ENCODE measurements at regions not wholly inside any gene's neighbourhood (a gene's known extent, or its start where the extent isn't known, plus 50 kb on each side); places are given as distances from the start of the nearest gene placed in this dataset.

DNA sequence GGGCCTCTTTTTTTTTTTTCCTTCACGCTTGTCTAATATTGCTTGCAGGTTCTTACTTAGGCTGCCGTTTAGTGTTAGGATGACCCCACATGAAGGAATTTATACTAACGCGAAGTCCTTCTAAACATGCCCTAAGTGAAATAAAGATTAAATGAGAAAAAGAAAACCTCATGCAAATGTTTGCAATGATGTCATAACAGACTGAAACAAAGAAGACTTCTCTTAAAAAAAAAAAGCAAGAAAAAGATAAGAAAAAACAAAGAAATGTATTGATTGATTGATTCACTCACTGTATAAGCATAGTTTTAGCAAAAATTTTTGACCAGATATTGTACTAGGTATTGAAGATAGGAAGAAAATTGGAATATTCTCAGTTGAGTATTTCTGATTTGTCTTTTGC lies 418.2 kb downstream of the IRS2 start (continued):
- TF ChIP-seq, protein P1, sequence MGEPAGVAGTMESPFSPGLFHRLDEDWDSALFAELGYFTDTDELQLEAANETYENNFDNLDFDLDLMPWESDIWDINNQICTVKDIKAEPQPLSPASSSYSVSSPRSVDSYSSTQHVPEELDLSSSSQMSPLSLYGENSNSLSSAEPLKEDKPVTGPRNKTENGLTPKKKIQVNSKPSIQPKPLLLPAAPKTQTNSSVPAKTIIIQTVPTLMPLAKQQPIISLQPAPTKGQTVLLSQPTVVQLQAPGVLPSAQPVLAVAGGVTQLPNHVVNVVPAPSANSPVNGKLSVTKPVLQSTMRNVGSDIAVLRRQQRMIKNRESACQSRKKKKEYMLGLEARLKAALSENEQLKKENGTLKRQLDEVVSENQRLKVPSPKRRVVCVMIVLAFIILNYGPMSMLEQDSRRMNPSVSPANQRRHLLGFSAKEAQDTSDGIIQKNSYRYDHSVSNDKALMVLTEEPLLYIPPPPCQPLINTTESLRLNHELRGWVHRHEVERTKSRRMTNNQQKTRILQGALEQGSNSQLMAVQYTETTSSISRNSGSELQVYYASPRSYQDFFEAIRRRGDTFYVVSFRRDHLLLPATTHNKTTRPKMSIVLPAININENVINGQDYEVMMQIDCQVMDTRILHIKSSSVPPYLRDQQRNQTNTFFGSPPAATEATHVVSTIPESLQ (CRISPR knock-in tag; IDR thresholded peaks at IDR 0.05) = no peak
- TF ChIP-seq, protein P2, sequence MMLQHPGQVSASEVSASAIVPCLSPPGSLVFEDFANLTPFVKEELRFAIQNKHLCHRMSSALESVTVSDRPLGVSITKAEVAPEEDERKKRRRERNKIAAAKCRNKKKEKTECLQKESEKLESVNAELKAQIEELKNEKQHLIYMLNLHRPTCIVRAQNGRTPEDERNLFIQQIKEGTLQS (CRISPR knock-in tag; conservative IDR thresholded peaks at IDR 0.05) = no peak
- TF ChIP-seq EMX1 (CRISPR knock-in tag; IDR thresholded peaks at IDR 0.05) (no peak), MYBL2 (CRISPR knock-in tag; IDR thresholded peaks at IDR 0.05) (no peak), NFYB (CRISPR knock-in tag; conservative IDR thresholded peaks at IDR 0.05; ENCODE audit: low read depth) (no peak)

DNA sequence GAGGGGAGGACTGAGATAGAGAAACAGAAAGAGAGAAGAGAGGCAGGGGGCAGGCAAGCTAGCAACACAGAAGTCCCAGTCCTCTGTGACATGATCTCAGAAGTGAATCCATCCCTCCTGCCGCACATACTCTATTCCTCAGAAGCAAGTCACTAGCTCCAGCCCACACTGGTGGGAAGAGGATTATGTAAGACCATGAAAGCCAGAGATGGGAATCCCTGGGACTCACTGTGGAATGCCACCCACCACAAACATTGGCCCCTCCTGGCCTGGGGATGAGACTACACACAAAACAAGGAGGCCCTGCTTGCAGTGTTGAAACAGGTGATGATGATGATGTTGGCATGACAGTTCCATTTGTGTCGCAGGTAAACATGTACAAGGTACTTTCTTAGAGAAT lies 419.9 kb downstream of the IRS2 start:
- POLR2A ChIA-PET = no interaction called here
- no peak for ATAC-seq
- no peaks in the 10 kb centered on the region for H3K4me1 Mint-ChIP-seq

DNA sequence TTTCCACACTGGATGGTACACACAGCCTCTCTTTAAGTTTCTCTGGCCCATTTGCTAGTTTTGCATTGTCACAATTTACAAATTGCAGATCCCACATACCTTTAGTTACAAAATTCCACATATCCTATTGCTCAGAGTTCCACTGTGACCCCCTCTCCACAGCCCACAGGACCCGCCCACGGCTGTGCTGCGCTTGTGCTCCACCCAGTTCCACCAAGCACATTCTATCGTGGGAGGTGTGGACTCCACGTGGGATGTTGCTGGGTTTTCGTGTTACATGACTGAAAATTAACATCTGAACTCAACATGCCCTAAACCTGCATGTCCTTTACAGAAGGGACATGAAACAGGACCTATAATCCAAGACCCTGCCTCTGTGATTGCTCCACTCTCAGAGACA lies 423.0 kb downstream of the IRS2 start:
- H3K36me3 Mint-ChIP-seq = peaks cover 3% of the 10 kb centered on the region; the same call in 1 of the 2 replicates
- H3K4me1 Mint-ChIP-seq = no peaks in the 10 kb centered on the region
- ChIA-PET CTCF (no interaction called here), POLR2A (no interaction called here)
- DNase-seq (ENCODE audit: low spot score) (no peak), ATAC-seq (no peak)
- no peak overlapping the region for H3K4me3 Mint-ChIP-seq
- H3K27me3 Mint-ChIP-seq (ENCODE audit: low read depth) = no peaks in the 10 kb centered on the region
- H3K27ac Mint-ChIP-seq = no peak overlapping the region
- H3K9me3 Mint-ChIP-seq = peaks cover 20% of the 10 kb centered on the region
- TF ChIP-seq, protein P3, sequence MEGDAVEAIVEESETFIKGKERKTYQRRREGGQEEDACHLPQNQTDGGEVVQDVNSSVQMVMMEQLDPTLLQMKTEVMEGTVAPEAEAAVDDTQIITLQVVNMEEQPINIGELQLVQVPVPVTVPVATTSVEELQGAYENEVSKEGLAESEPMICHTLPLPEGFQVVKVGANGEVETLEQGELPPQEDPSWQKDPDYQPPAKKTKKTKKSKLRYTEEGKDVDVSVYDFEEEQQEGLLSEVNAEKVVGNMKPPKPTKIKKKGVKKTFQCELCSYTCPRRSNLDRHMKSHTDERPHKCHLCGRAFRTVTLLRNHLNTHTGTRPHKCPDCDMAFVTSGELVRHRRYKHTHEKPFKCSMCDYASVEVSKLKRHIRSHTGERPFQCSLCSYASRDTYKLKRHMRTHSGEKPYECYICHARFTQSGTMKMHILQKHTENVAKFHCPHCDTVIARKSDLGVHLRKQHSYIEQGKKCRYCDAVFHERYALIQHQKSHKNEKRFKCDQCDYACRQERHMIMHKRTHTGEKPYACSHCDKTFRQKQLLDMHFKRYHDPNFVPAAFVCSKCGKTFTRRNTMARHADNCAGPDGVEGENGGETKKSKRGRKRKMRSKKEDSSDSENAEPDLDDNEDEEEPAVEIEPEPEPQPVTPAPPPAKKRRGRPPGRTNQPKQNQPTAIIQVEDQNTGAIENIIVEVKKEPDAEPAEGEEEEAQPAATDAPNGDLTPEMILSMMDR (IDR thresholded peaks at IDR 0.05) = no peak
- TF ChIP-seq, protein P2 (CRISPR knock-in tag; conservative IDR thresholded peaks at IDR 0.05) = no peak
- no peak for TF ChIP-seq SMAD3 (CRISPR knock-in tag; IDR thresholded peaks at IDR 0.05; ENCODE audit: borderline replicate concordance)
- TF ChIP-seq TP53 (CRISPR knock-in tag; IDR thresholded peaks at IDR 0.05) = no peak
- TF ChIP-seq FOXJ3 (CRISPR knock-in tag; IDR thresholded peaks at IDR 0.05; ENCODE audit: borderline replicate concordance) = no peak
- no peak for TF ChIP-seq TEAD4 (CRISPR knock-in tag; IDR thresholded peaks at IDR 0.05)
- TF ChIP-seq RELA (CRISPR knock-in tag; IDR thresholded peaks at IDR 0.05; ENCODE audit: borderline replicate concordance) = no peak
- TF ChIP-seq, protein P4, sequence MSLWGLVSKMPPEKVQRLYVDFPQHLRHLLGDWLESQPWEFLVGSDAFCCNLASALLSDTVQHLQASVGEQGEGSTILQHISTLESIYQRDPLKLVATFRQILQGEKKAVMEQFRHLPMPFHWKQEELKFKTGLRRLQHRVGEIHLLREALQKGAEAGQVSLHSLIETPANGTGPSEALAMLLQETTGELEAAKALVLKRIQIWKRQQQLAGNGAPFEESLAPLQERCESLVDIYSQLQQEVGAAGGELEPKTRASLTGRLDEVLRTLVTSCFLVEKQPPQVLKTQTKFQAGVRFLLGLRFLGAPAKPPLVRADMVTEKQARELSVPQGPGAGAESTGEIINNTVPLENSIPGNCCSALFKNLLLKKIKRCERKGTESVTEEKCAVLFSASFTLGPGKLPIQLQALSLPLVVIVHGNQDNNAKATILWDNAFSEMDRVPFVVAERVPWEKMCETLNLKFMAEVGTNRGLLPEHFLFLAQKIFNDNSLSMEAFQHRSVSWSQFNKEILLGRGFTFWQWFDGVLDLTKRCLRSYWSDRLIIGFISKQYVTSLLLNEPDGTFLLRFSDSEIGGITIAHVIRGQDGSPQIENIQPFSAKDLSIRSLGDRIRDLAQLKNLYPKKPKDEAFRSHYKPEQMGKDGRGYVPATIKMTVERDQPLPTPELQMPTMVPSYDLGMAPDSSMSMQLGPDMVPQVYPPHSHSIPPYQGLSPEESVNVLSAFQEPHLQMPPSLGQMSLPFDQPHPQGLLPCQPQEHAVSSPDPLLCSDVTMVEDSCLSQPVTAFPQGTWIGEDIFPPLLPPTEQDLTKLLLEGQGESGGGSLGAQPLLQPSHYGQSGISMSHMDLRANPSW (CRISPR knock-in tag; conservative IDR thresholded peaks at IDR 0.05; ENCODE audit: low read depth) = no peak

More for the DNA sequence above, 419.9 kb downstream of the IRS2 start:
- Mint-ChIP-seq H3K36me3 (peaks cover 3% of the 10 kb centered on the region; the same call in 1 of the 2 replicates), H3K4me3 (no peak overlapping the region), H3K27me3 (ENCODE audit: low read depth) (no peaks in the 10 kb centered on the region), H3K27ac (no peak overlapping the region), H3K9me3 (peaks cover 20% of the 10 kb centered on the region)
- no peak for TF ChIP-seq ZNF219 (CRISPR knock-in tag; IDR thresholded peaks at IDR 0.05; ENCODE audit: borderline replicate concordance)
- CTCF ChIA-PET = no interaction called here
- DNase-seq (ENCODE audit: low spot score) = no peak

DNA sequence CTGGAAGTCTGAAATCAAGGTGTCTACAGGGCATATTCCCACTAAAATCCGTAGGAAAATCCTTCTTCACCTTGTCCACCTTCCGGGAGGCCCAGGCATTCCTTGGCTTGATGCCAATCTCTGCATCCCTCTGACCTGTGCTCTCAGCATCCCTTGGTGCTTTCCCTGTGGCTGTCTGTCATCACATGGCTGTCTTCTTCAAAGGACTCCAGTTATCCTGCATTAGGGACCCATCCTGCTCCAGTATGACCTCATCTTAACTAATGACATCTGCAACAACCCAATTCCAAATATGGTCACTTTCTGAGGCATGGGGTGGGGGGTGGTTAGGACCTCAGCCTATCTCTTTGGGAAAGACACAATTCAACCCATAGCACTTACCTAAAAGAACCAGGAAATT lies 423.8 kb downstream of the IRS2 start:
- no peaks in the 10 kb centered on the region for H3K27me3 Mint-ChIP-seq (ENCODE audit: low read depth)
- POLR2A ChIA-PET = no interaction called here
- peaks cover 3% of the 10 kb centered on the region; the same call in 1 of the 2 replicates for H3K36me3 Mint-ChIP-seq
- peaks cover 20% of the 10 kb centered on the region for H3K9me3 Mint-ChIP-seq
- no peak overlapping the region for H3K27ac Mint-ChIP-seq
- ATAC-seq (no peak), DNase-seq (ENCODE audit: low spot score) (no peak)
- TF ChIP-seq JAZF1 (CRISPR knock-in tag; IDR thresholded peaks at IDR 0.05) (no peak), NFYB (CRISPR knock-in tag; conservative IDR thresholded peaks at IDR 0.05; ENCODE audit: low read depth) (no peak), ZNF423 (CRISPR knock-in tag; IDR thresholded peaks at IDR 0.05) (no peak), IRF2 (CRISPR knock-in tag; IDR thresholded peaks at IDR 0.05; ENCODE audit: borderline replicate concordance, low read depth) (no peak), PRRX2 (CRISPR knock-in tag; IDR thresholded peaks at IDR 0.05) (no peak)
- H3K4me3 Mint-ChIP-seq = no peak overlapping the region
- CTCF ChIA-PET = no interaction called here
- peaks cover 7% of the 10 kb centered on the region for H3K4me1 Mint-ChIP-seq
